Neural cell (in vitro differentiated cells): ENCODE measurements at regions not wholly inside any gene's neighbourhood (a gene's known extent, or its start where the extent isn't known, plus 50 kb on each side); places are given as distances from the start of the nearest gene placed in this dataset.

Experiments
- EP300 ChIP-seq: fragments of 450-650 bp; conservative IDR thresholded peaks from 2 replicates; pipeline ENCODE4 v1.6.1; 2014; ENCODE audit warnings: antibody characterized with exemption, mild to moderate bottlenecking, moderate library complexity; ENCODE audit not compliant: poor library complexity, severe bottlenecking
- EZH2 ChIP-seq: fragments of 200-600, 300-800 bp; shearing (Covaris generic), sonication (generic); IDR thresholded peaks from 2 replicates; pipeline ENCODE4 v1.6.1; 2014; ENCODE audit warnings: antibody characterized with exemption, low read length, borderline replicate concordance, mild to moderate bottlenecking; ENCODE audit not compliant: insufficient read depth, poor library complexity, severe bottlenecking
- POLR2AphosphoS5 ChIP-seq: IDR thresholded peaks from 2 replicates; pipeline ENCODE4 v1.6.1; 2012
- RAD21 ChIP-seq: fragments of 450-650 bp; conservative IDR thresholded peaks from 2 replicates; pipeline ENCODE4 v1.6.1; 2014; ENCODE audit warnings: antibody characterized with exemption, mild to moderate bottlenecking, moderate library complexity
- REST ChIP-seq: IDR thresholded peaks from 2 replicates; pipeline ENCODE4 v1.6.1; 2012; ENCODE audit warnings: borderline replicate concordance
- TF ChIP-seq, protein P1 (sequence below): fragments of 450-650 bp; IDR thresholded peaks from 2 replicates; pipeline ENCODE4 v1.5.1; 2014; ENCODE audit warnings: antibody characterized with exemption, mild to moderate bottlenecking, moderate library complexity; ENCODE audit not compliant: poor library complexity, severe bottlenecking

GRCh38 chr4:20641976-20642375 is 58.3 kb upstream of the PACRGL start:
- TF ChIP-seq, protein P1, sequence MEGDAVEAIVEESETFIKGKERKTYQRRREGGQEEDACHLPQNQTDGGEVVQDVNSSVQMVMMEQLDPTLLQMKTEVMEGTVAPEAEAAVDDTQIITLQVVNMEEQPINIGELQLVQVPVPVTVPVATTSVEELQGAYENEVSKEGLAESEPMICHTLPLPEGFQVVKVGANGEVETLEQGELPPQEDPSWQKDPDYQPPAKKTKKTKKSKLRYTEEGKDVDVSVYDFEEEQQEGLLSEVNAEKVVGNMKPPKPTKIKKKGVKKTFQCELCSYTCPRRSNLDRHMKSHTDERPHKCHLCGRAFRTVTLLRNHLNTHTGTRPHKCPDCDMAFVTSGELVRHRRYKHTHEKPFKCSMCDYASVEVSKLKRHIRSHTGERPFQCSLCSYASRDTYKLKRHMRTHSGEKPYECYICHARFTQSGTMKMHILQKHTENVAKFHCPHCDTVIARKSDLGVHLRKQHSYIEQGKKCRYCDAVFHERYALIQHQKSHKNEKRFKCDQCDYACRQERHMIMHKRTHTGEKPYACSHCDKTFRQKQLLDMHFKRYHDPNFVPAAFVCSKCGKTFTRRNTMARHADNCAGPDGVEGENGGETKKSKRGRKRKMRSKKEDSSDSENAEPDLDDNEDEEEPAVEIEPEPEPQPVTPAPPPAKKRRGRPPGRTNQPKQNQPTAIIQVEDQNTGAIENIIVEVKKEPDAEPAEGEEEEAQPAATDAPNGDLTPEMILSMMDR: no peak
- TF ChIP-seq EP300 (no peak), RAD21 (no peak), POLR2AphosphoS5 (no peak), REST (no peak), EZH2 (no peak)
